ENCODE measurements at regions not wholly inside any gene's neighbourhood (a gene's known extent, or its start where the extent isn't known, plus 50 kb on each side); places are given as distances from the start of the nearest gene placed in this dataset.

DNA sequence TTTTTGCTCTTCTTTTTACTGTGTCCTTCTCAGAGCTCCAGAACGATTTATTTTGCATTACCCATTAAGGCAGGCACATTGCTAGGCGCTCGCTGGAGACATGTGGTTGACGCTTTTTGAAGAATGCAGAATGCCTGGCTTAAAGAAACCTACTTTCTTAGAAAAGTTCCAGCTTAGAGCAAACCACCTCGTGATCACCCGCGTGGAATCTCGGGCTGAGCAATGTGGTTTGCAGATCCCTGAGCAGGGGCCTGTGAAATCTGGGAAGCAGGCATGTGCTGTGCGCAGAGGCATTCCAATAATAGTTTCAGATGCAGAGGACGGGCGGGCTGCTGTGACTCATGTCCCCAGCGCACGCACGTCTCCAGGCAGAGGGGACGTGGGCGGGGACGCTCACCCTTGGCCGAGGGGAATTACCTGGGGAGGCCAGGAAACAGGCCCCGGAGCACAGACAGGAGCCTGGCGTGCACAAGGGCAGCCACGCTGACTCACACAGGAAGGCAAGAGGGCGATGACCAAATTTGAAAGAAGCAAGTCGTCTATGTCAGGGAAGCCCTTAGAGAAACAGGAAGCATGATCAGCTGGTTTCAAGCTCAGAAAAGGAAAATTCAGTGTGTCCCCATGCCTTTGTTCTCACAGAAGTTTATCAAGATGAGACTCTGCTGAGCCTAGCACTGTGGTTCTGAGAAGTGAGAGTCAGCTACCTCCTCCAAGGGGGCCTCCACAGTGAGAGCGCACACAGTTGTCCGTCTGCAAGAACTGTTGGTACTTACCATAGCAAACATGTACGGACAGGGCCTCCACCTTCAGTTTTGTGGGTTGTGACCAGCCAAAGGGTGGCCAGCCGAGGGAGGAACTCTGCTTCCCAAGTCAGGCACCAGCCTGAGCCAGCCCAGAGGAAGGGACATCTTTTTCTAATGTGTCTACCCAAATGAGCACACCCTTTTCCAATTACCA, 218.6 kb downstream of the PIK3R1 start (continued):
- TF ChIP-seq SETDB1 (IDR thresholded peaks at IDR 0.05; ENCODE audit: low read length) (no peak), TOE1 (IDR thresholded peaks at IDR 0.05; ENCODE audit: borderline replicate concordance) (peak; percentile 49; the same call in 1 of the 2 replicates), TOE1 (CRISPR knock-in tag; IDR thresholded peaks at IDR 0.05; ENCODE audit: borderline replicate concordance, low read depth) (no peak), CBFA2T2 (conservative IDR thresholded peaks at IDR 0.05) (0 out of 2 replicates have a peak, but pooled peaks have one; percentile 20), ZNF699 (CRISPR knock-in tag; IDR thresholded peaks at IDR 0.05; ENCODE audit: insufficient replicate concordance) (no peak), RBM39 (optimal IDR thresholded peaks at IDR 0.05; ENCODE audit: low read depth, low read length) (no peak), NCOA1 (IDR thresholded peaks at IDR 0.05; ENCODE audit: low read depth) (0 out of 2 replicates have a peak, but pooled peaks have one; percentile 14), PHB2 (IDR thresholded peaks at IDR 0.05; ENCODE audit: low read depth) (no peak), KDM5B (IDR thresholded peaks at IDR 0.05; ENCODE audit: insufficient replicate concordance, low read depth, low read length) (peak; percentile 42), SMAD3 (CRISPR knock-in tag; conservative IDR thresholded peaks at IDR 0.05) (0 out of 2 replicates have a peak, but pooled peaks have one; percentile 29), DPF2 (IDR thresholded peaks at IDR 0.05) (peak; percentile 87), NCOR1 (IDR thresholded peaks at IDR 0.05) (peak; percentile 47; the same call in 1 of the 2 replicates), KDM1A (IDR thresholded peaks at IDR 0.05) (peak in 1 of 2 experiments; percentile 7; a peak in 1 of 4 replicates)
- TF ChIP-seq, protein P1, sequence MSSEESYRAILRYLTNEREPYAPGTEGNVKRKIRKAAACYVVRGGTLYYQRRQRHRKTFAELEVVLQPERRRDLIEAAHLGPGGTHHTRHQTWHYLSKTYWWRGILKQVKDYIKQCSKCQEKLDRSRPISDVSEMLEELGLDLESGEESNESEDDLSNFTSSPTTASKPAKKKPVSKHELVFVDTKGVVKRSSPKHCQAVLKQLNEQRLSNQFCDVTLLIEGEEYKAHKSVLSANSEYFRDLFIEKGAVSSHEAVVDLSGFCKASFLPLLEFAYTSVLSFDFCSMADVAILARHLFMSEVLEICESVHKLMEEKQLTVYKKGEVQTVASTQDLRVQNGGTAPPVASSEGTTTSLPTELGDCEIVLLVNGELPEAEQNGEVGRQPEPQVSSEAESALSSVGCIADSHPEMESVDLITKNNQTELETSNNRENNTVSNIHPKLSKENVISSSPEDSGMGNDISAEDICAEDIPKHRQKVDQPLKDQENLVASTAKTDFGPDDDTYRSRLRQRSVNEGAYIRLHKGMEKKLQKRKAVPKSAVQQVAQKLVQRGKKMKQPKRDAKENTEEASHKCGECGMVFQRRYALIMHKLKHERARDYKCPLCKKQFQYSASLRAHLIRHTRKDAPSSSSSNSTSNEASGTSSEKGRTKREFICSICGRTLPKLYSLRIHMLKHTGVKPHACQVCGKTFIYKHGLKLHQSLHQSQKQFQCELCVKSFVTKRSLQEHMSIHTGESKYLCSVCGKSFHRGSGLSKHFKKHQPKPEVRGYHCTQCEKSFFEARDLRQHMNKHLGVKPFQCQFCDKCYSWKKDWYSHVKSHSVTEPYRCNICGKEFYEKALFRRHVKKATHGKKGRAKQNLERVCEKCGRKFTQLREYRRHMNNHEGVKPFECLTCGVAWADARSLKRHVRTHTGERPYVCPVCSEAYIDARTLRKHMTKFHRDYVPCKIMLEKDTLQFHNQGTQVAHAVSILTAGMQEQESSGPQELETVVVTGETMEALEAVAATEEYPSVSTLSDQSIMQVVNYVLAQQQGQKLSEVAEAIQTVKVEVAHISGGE (CRISPR knock-in tag; IDR thresholded peaks at IDR 0.05): peak in 1 of 3 experiments; percentile 81; a peak in 2 of 6 replicates
- TF ChIP-seq, protein P2, sequence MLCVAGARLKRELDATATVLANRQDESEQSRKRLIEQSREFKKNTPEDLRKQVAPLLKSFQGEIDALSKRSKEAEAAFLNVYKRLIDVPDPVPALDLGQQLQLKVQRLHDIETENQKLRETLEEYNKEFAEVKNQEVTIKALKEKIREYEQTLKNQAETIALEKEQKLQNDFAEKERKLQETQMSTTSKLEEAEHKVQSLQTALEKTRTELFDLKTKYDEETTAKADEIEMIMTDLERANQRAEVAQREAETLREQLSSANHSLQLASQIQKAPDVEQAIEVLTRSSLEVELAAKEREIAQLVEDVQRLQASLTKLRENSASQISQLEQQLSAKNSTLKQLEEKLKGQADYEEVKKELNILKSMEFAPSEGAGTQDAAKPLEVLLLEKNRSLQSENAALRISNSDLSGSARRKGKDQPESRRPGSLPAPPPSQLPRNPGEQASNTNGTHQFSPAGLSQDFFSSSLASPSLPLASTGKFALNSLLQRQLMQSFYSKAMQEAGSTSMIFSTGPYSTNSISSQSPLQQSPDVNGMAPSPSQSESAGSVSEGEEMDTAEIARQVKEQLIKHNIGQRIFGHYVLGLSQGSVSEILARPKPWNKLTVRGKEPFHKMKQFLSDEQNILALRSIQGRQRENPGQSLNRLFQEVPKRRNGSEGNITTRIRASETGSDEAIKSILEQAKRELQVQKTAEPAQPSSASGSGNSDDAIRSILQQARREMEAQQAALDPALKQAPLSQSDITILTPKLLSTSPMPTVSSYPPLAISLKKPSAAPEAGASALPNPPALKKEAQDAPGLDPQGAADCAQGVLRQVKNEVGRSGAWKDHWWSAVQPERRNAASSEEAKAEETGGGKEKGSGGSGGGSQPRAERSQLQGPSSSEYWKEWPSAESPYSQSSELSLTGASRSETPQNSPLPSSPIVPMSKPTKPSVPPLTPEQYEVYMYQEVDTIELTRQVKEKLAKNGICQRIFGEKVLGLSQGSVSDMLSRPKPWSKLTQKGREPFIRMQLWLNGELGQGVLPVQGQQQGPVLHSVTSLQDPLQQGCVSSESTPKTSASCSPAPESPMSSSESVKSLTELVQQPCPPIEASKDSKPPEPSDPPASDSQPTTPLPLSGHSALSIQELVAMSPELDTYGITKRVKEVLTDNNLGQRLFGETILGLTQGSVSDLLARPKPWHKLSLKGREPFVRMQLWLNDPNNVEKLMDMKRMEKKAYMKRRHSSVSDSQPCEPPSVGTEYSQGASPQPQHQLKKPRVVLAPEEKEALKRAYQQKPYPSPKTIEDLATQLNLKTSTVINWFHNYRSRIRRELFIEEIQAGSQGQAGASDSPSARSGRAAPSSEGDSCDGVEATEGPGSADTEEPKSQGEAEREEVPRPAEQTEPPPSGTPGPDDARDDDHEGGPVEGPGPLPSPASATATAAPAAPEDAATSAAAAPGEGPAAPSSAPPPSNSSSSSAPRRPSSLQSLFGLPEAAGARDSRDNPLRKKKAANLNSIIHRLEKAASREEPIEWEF (CRISPR knock-in tag; IDR thresholded peaks at IDR 0.05): peak; percentile 59; the same call in 1 of the 2 replicates

All from K562 (cell line).